HCT116 (cell line): ENCODE measurements at regions not wholly inside any gene's neighbourhood (a gene's known extent, or its start where the extent isn't known, plus 50 kb on each side); places are given as distances from the start of the nearest gene placed in this dataset.

Source experiments
- ATAC-seq: fragments of 200-7000 bp; cut with Tn5 transposase; 2 replicates; pipeline ENCODE4 v1.9.1; 2020; ENCODE audit warnings: mild to moderate bottlenecking, moderate library complexity
- BruUV-seq: library from RNA; stranded (reverse); fragments of 400-500 nt; replicated peaks from 2 replicates; lab custom pipeline; 2021; lab: Mats Ljungman, UMichigan
- CTCF ChIA-PET: fragments of 300-600 bp; sonication (Branson Sonifier 250); formaldehyde crosslinking; loops from one replicate; lab custom pipeline; 2021; ENCODE audit warnings: antibody characterized with exemption; lab: Charles Lee
- POLR2A ChIA-PET: fragments of 300-600, 350-600 bp; sonication (Branson Sonifier 250); formaldehyde crosslinking; loops from one replicate; lab custom pipeline; 2021; ENCODE audit warnings: antibody characterized with exemption; lab: Charles Lee
- RAD21 ChIA-PET, 2 experiments: fragments of 300-600 bp; sonication (Branson Sonifier 250); formaldehyde crosslinking; loops; one replicate each; lab custom pipeline; 2023; ENCODE audit warnings: low total read pairs in 2 of 2; ENCODE audit not compliant: uncharacterized antibody in 2 of 2, unreplicated experiment in 2 of 2, low non-redundant PET in 1 of 2; lab: Charles Lee
- DNase-seq: peaks from one replicate; pipeline ENCODE4 v3.0.0-alpha.2; 2010; ENCODE audit warnings: low read depth, low spot score
- H2AFZ ChIP-seq: fragments of 200-600 bp; shearing (Covaris generic), sonication (generic); 2 replicates; pipeline ENCODE4 v1.6.1; 2017; ENCODE audit warnings: low read depth, mixed run types, mixed read lengths, antibody characterized with exemption, low read length; ENCODE audit not compliant: poor library complexity, severe bottlenecking
- H3K27ac ChIP-seq: 2 replicates; pipeline ENCODE4 v1.5.1; 2012; ENCODE audit warnings: low read depth, low read length
- H3K27me3 ChIP-seq: fragments of 200-600 bp; sonication (generic); 2 replicates; pipeline ENCODE4 v1.6.1; 2016; ENCODE audit warnings: mixed run types, low read length, mixed read lengths; ENCODE audit not compliant: insufficient read depth
- H3K36me3 ChIP-seq, 2 experiments: fragments of 200-500 bp in 1 of 2; fragments of 200-600 bp in 1 of 2; sonication (Bioruptor generic) in 1 of 2; sonication (generic) in 1 of 2; 2 replicates each; pipeline versions ENCODE4 v1.5.1 to v1.6.1; 2014 to 2016; ENCODE audit warnings: low read length in 2 of 2, inconsistent platforms in 1 of 2, mixed read lengths in 1 of 2, mixed run types in 1 of 2; ENCODE audit not compliant: insufficient read depth in 2 of 2, control insufficient read depth in 1 of 2
- H3K4me1 ChIP-seq, 2 experiments: fragments of 200-600 bp in 1 of 2; sonication (generic) in 1 of 2; 2 replicates each; pipeline versions ENCODE4 v1.5.1 to v1.6.1; 2012 to 2017; ENCODE audit warnings: low read length in 2 of 2, inconsistent platforms in 1 of 2, mild to moderate bottlenecking in 1 of 2, mixed read lengths in 1 of 2, mixed run types in 1 of 2, moderate library complexity in 1 of 2; ENCODE audit not compliant: insufficient read depth in 2 of 2, control insufficient read depth in 1 of 2
- H3K4me2 ChIP-seq: fragments of 200-600 bp; sonication (generic); 2 replicates; pipeline ENCODE4 v1.6.1; 2017; ENCODE audit warnings: mixed run types, low read length, mixed read lengths
- H3K4me3 ChIP-seq, 2 experiments: fragments of 200-600 bp in 1 of 2; sonication (generic) in 1 of 2; replicated peaks in 1 of 2; 2 replicates each; pipeline ENCODE4 v1.5.1; 2011 to 2016; ENCODE audit warnings: low read length in 2 of 2, control low read depth in 1 of 2, low read depth in 1 of 2, mild to moderate bottlenecking in 1 of 2, mixed read lengths in 1 of 2, mixed run types in 1 of 2
- H3K79me2 ChIP-seq: fragments of 200-600 bp; sonication (generic); 2 replicates; pipeline ENCODE4 v1.6.1; 2017; ENCODE audit warnings: mild to moderate bottlenecking, mixed run types, low read length, moderate library complexity, mixed read lengths; ENCODE audit not compliant: insufficient read depth
- H3K9ac ChIP-seq: fragments of 200-600 bp; sonication (generic); 2 replicates; pipeline ENCODE4 v1.6.1; 2016; ENCODE audit warnings: low read length, mixed read lengths
- H3K9me2 ChIP-seq: fragments of 200-600 bp; sonication (generic), shearing (Covaris generic); 2 replicates; pipeline ENCODE4 v1.6.1; 2017; ENCODE audit warnings: mixed run types, mild to moderate bottlenecking, moderate library complexity; ENCODE audit not compliant: insufficient read depth
- H3K9me3 ChIP-seq, 2 experiments: fragments of 200-500 bp in 1 of 2; fragments of 200-600 bp in 1 of 2; sonication (Bioruptor generic) in 1 of 2; sonication (generic) in 1 of 2; 2 replicates each; pipeline ENCODE4 v1.6.1; 2014 to 2017; ENCODE audit warnings: low read length in 2 of 2, mixed read lengths in 2 of 2, inconsistent platforms in 1 of 2, low read depth in 1 of 2, mild to moderate bottlenecking in 1 of 2, mixed run types in 1 of 2, moderate library complexity in 1 of 2; ENCODE audit not compliant: control insufficient read depth in 1 of 2, insufficient read depth in 1 of 2
- H4K20me1 ChIP-seq: fragments of 200-600 bp; sonication (generic), shearing (Covaris generic); 2 replicates; pipeline ENCODE4 v1.6.1; 2017; ENCODE audit warnings: mixed run types, mild to moderate bottlenecking, moderate library complexity; ENCODE audit not compliant: insufficient read depth
- CBX3 ChIP-seq: IDR thresholded peaks from 2 replicates; pipeline ENCODE4 v1.6.1; 2012; ENCODE audit warnings: low read depth
- CEBPB ChIP-seq: IDR thresholded peaks from 2 replicates; pipeline ENCODE4 v1.6.1; 2012; ENCODE audit warnings: low read depth
- EGR1 ChIP-seq: IDR thresholded peaks from 2 replicates; pipeline ENCODE4 v1.6.1; 2012; ENCODE audit warnings: low read depth
- ELF1 ChIP-seq: IDR thresholded peaks from 2 replicates; pipeline ENCODE4 v1.6.1; 2012; ENCODE audit warnings: low read depth, borderline replicate concordance
- EZH2 ChIP-seq: fragments of 200-600 bp; sonication (generic); IDR thresholded peaks from 2 replicates; pipeline ENCODE4 v1.6.1; 2017; ENCODE audit warnings: antibody characterized with exemption, mixed run types
- EZH2phosphoT487 ChIP-seq: fragments of 200-600 bp; IDR thresholded peaks from 2 replicates; pipeline ENCODE4 v1.6.1; 2018; ENCODE audit warnings: antibody characterized with exemption, borderline replicate concordance
- POLR2A ChIP-seq: IDR thresholded peaks from 2 replicates; pipeline ENCODE4 v1.7.0; 2011; ENCODE audit warnings: borderline replicate concordance; ENCODE audit not compliant: insufficient read depth, insufficient read length; ENCODE audit errors: extremely low read depth
- POLR2AphosphoS5 ChIP-seq: IDR thresholded peaks from 2 replicates; pipeline ENCODE4 v1.6.1; 2011; ENCODE audit warnings: mild to moderate bottlenecking, low read depth, low read length, moderate library complexity
- SIN3A ChIP-seq: IDR thresholded peaks from 2 replicates; pipeline ENCODE4 v1.6.1; 2012; ENCODE audit warnings: low read depth
- SP1 ChIP-seq: IDR thresholded peaks from 2 replicates; pipeline ENCODE4 v1.6.1; 2012; ENCODE audit warnings: low read depth
- TCF7L2 ChIP-seq: IDR thresholded peaks from 2 replicates; pipeline ENCODE4 v1.7.0; 2011; ENCODE audit warnings: borderline replicate concordance, inconsistent platforms; ENCODE audit not compliant: insufficient read depth, insufficient read length; ENCODE audit errors: extremely low read depth
- intact Hi-C: fragments of 100-400 bp; cut with micrococcal nuclease; formaldehyde crosslinking; loops from 2 replicates; pipeline ENCODE4 v1.10.0; 2022
- TF ChIP-seq, protein P1 (sequence below): IDR thresholded peaks from 2 replicates; pipeline ENCODE4 v1.6.1; 2011; ENCODE audit warnings: mild to moderate bottlenecking, low read length, moderate library complexity; ENCODE audit not compliant: insufficient replicate concordance; ENCODE audit errors: extremely low read depth
- TF ChIP-seq, protein P2 (sequence below), 3 experiments: fragments of 200-600 bp in 1 of 3; sonication (generic) in 1 of 3; IDR thresholded peaks in 2 of 3; conservative IDR thresholded peaks in 1 of 3; 2 replicates each; pipeline ENCODE4 v1.5.1; 2012 to 2017; ENCODE audit warnings: low read depth in 2 of 3, low read length in 2 of 3, antibody characterized with exemption in 1 of 3, borderline replicate concordance in 1 of 3, control low read depth in 1 of 3, mild to moderate bottlenecking in 1 of 3, mixed read lengths in 1 of 3, mixed run types in 1 of 3, moderate library complexity in 1 of 3; ENCODE audit not compliant: insufficient read depth in 1 of 3
- TF ChIP-seq, protein P3 (sequence below): IDR thresholded peaks from 2 replicates; pipeline ENCODE4 v1.6.1; 2012

DNA sequence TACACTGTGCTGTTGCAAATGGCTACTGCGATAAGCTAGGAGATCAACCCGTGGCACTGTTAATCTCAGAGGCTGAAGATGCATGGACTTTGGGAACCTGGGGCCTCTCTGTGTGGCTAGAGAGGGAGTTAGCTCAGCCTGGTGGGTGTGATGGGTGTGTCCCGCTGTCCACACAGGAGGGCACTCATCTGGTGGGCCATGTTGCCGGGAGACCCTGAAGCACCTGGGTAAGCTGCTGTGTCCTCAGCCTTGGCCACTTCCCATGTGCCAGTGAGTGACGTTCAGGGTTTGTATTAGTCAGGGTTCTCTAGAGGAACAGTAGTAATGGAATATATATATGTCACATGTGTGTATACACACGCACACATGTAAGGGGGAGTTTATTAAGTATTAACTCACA, 132.7 kb downstream of the ERMARD start:
- DNase-seq (no peak), ATAC-seq (no peak)
- Histone ChIP-seq H3K4me3 (no peak overlapping the region), H3K9ac (no peak overlapping the region), H3K4me2 (no peak overlapping the region), H4K20me1 (no peaks in the 10 kb centered on the region), H3K27ac (no peak overlapping the region), H3K36me3 (no peaks in the 10 kb centered on the region), H2AFZ (no peak overlapping the region), H3K4me1 (no peaks in the 10 kb centered on the region), H3K9me3 (no peaks in the 10 kb centered on the region), H3K9me2 (no peaks in the 10 kb centered on the region), H3K27me3 (peaks cover 15% of the 10 kb centered on the region; the same call in 1 of the 2 replicates), H3K79me2 (no peaks in the 10 kb centered on the region)
- BruUV-seq = no TSS peak
- RAD21 ChIA-PET = no interaction called here
- intact Hi-C loops = no loop called here
- POLR2A ChIA-PET = no interaction called here
- no peak for TF ChIP-seq TCF7L2
- CTCF ChIA-PET = no interaction called here

- Histone ChIP-seq H3K9me2 (no peaks in the 10 kb centered on the region), H2AFZ (no peak overlapping the region), H3K9ac (no peak overlapping the region), H3K4me3 (no peak overlapping the region), H3K27me3 (peaks cover 15% of the 10 kb centered on the region; the same call in 1 of the 2 replicates), H3K4me1 (no peaks in the 10 kb centered on the region), H3K36me3 (no peaks in the 10 kb centered on the region), H3K4me2 (no peak overlapping the region), H3K79me2 (no peaks in the 10 kb centered on the region), H3K9me3 (no peaks in the 10 kb centered on the region), H4K20me1 (no peaks in the 10 kb centered on the region), H3K27ac (no peak overlapping the region)
- intact Hi-C loops = no loop called here
- TF ChIP-seq TCF7L2 (no peak), EZH2 (no peak), CBX3 (no peak), EGR1 (no peak), SIN3A (no peak), ELF1 (no peak), EZH2phosphoT487 (no peak), POLR2A (no peak), SP1 (no peak), CEBPB (no peak), POLR2AphosphoS5 (no peak)
- TF ChIP-seq, protein P1, sequence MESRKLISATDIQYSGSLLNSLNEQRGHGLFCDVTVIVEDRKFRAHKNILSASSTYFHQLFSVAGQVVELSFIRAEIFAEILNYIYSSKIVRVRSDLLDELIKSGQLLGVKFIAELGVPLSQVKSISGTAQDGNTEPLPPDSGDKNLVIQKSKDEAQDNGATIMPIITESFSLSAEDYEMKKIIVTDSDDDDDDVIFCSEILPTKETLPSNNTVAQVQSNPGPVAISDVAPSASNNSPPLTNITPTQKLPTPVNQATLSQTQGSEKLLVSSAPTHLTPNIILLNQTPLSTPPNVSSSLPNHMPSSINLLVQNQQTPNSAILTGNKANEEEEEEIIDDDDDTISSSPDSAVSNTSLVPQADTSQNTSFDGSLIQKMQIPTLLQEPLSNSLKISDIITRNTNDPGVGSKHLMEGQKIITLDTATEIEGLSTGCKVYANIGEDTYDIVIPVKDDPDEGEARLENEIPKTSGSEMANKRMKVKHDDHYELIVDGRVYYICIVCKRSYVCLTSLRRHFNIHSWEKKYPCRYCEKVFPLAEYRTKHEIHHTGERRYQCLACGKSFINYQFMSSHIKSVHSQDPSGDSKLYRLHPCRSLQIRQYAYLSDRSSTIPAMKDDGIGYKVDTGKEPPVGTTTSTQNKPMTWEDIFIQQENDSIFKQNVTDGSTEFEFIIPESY = no peak
- TF ChIP-seq, protein P2, sequence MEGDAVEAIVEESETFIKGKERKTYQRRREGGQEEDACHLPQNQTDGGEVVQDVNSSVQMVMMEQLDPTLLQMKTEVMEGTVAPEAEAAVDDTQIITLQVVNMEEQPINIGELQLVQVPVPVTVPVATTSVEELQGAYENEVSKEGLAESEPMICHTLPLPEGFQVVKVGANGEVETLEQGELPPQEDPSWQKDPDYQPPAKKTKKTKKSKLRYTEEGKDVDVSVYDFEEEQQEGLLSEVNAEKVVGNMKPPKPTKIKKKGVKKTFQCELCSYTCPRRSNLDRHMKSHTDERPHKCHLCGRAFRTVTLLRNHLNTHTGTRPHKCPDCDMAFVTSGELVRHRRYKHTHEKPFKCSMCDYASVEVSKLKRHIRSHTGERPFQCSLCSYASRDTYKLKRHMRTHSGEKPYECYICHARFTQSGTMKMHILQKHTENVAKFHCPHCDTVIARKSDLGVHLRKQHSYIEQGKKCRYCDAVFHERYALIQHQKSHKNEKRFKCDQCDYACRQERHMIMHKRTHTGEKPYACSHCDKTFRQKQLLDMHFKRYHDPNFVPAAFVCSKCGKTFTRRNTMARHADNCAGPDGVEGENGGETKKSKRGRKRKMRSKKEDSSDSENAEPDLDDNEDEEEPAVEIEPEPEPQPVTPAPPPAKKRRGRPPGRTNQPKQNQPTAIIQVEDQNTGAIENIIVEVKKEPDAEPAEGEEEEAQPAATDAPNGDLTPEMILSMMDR (IDR thresholded peaks at IDR 0.05 in 2 of 3, conservative IDR thresholded peaks at IDR 0.05 in 1 of 3; ENCODE audit: borderline replicate concordance in 1 of 3, insufficient read depth in 1 of 3, low read depth in 2 of 3, low read length in 2 of 3) = no peak
- TF ChIP-seq, protein P3, sequence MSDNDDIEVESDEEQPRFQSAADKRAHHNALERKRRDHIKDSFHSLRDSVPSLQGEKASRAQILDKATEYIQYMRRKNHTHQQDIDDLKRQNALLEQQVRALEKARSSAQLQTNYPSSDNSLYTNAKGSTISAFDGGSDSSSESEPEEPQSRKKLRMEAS = no peak
- RAD21 ChIA-PET = no interaction called here
- CTCF ChIA-PET = no interaction called here
- DNase-seq (no peak), ATAC-seq (no peak)
- POLR2A ChIA-PET = no interaction called here
- BruUV-seq = no TSS peak
Observed at GRCh38 chr6:169883316-169883715, 131.9 kb downstream of the ERMARD start.
